ENCODE measurements at regions not wholly inside any gene's neighbourhood (a gene's known extent, or its start where the extent isn't known, plus 50 kb on each side); places are given as distances from the start of the nearest gene placed in this dataset.
A peak's percentile ranks its signal among the peaks of the same experiment; 100 is the strongest.

DNA sequence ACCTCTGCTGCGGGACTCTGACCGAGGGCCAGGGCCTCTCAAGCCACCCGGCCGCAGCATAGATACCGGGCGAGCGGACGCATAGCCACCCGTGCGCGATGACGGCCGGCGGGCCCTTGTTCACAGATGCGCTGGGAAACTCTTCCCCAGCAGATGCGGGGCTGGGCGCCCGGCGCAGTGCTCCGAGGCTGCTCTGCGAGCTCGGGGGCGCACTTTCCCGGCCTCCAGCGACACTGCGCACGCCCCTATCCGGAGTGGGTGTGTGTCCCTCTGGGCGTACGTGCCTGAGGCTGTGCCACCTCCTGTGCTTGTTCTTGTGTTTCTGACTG is 104.7 kb upstream of the E2F8 start:
- no peaks in the 10 kb centered on the region for H3K36me3 Mint-ChIP-seq (ENCODE audit: low read depth)
- DNase-seq (ENCODE audit: low read depth, low spot score) = peak; percentile 46
- H3K27ac Mint-ChIP-seq (ENCODE audit: unreplicated experiment) = no peak overlapping the region
- TF ChIP-seq CTCF (conservative IDR thresholded peaks at IDR 0.05) = no peak
- H3K4me1 Mint-ChIP-seq = peaks cover 37% of the 10 kb centered on the region
- peaks cover 87% of the 10 kb centered on the region for H3K27me3 Mint-ChIP-seq (ENCODE audit: low read depth)
- H3K4me3 Mint-ChIP-seq = peak overlapping the region; percentile 87
- no peaks in the 10 kb centered on the region for H3K9me3 Mint-ChIP-seq

DNA sequence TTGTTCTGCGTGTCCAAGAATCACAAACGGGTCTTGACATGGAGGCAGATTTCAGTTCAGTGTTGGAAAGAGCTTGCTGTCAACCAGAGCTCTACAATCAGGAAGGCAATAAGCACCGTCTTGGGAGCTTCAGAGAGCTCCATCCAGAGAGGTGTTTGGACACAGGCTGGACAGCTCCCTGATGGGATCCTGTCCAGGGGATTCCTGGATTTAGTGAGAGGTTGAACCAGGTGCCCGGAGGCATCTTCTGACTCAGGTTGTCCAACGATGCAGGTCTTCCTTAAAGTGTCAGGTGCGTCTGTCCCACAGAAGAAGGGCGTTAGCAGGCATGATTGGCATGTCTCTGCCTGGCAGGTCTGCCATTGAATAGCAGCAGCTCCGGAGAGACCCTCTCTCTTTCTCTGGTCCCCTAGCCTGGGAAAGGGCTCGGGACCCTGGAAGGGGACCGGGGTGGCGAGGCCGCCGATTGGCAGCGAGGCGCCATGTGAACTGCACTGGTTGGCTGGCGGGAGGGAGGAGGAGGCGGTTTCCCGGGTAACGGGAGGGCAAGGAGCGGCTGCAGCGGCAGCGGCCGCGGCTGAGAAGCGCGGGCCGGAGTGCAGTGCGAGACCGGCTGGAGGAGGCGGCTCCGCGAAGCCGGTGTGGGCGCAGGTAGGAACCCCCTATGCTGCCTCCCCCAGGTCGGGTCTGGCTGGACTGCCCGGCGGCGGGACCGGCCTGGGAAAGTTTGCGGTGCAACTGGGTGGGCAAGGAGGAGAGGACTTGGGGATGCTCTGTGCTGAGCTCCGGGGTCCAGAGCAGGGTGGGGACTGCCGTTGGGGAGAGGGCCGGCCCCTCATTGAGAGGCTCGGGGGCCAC is 104.1 kb upstream of the E2F8 start:
- peak; percentile 79 for DNase-seq (ENCODE audit: low read depth, low spot score)
- Mint-ChIP-seq H3K27ac (ENCODE audit: unreplicated experiment) (no peak overlapping the region), H3K36me3 (ENCODE audit: low read depth) (no peaks in the 10 kb centered on the region), H3K27me3 (ENCODE audit: low read depth) (peaks cover 87% of the 10 kb centered on the region), H3K4me3 (peak overlapping the region; percentile 87), H3K9me3 (no peaks in the 10 kb centered on the region), H3K4me1 (peaks cover 36% of the 10 kb centered on the region)
- no peak for TF ChIP-seq CTCF (conservative IDR thresholded peaks at IDR 0.05)

DNA sequence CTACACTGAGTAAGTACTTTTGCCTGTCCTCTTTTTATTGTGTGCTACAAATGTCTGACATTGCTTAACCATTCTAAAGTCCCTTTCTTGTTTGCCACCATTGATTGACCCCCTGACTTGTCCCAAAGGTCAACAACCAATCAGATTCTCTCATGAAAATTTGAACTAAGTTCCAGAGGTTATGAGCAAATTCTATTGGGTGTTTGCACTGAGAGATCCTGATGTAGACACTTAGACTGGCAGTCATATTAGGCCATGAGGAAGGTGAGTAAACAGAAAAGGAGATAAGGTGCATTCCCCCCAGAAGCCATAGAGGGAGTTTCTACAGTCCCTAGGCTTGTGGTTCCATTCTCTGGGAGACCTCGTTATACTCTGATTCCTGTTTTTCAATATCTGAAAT is 101.3 kb upstream of the E2F8 start:
- TF ChIP-seq CTCF (conservative IDR thresholded peaks at IDR 0.05) = no peak
- Mint-ChIP-seq H3K4me1 (peaks cover 18% of the 10 kb centered on the region), H3K9me3 (no peaks in the 10 kb centered on the region), H3K36me3 (ENCODE audit: low read depth) (no peaks in the 10 kb centered on the region), H3K27me3 (ENCODE audit: low read depth) (peaks cover 86% of the 10 kb centered on the region), H3K4me3 (peak overlapping the region; percentile 11), H3K27ac (ENCODE audit: unreplicated experiment) (no peak overlapping the region)
- DNase-seq (ENCODE audit: low read depth, low spot score) = no peak

- TF ChIP-seq CTCF (conservative IDR thresholded peaks at IDR 0.05) = no peak
- Mint-ChIP-seq H3K4me1 (peaks cover 12% of the 10 kb centered on the region), H3K36me3 (ENCODE audit: low read depth) (no peaks in the 10 kb centered on the region), H3K9me3 (no peaks in the 10 kb centered on the region), H3K27me3 (ENCODE audit: low read depth) (peaks cover 59% of the 10 kb centered on the region), H3K27ac (ENCODE audit: unreplicated experiment) (no peak overlapping the region), H3K4me3 (no peak overlapping the region)
- no peak for DNase-seq (ENCODE audit: low read depth, low spot score)
Measured at GRCh38 chr11:19338375-19338774, 97.6 kb upstream of the E2F8 start.

DNA sequence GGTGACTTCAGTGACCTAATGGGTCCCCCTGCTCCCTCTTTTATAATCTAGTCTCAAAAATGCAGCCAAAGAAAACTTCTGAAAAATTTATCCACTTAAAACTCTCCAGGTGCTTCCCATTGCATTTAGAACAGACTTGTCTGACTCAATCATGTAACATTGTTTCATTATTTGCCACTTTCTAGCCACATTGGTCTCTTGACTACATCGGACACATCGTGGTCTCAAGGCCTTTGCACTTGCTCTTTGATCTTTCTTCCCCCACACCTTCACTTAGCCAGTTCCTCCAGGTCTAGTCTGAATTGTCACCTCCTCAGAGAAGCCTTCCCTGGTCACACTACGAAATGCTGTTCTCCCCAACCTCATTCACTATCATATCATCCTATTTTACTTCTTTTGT is 97.0 kb upstream of the E2F8 start:
- no peak for DNase-seq (ENCODE audit: low read depth, low spot score)
- Mint-ChIP-seq H3K27me3 (ENCODE audit: low read depth) (peaks cover 53% of the 10 kb centered on the region), H3K27ac (ENCODE audit: unreplicated experiment) (peak overlapping the region; percentile 1), H3K36me3 (ENCODE audit: low read depth) (no peaks in the 10 kb centered on the region), H3K9me3 (no peaks in the 10 kb centered on the region), H3K4me1 (peaks cover 12% of the 10 kb centered on the region), H3K4me3 (no peak overlapping the region)
- TF ChIP-seq CTCF (conservative IDR thresholded peaks at IDR 0.05) = no peak
